HEK293 (cell line): ENCODE measurements at regions not wholly inside any gene's neighbourhood (a gene's known extent, or its start where the extent isn't known, plus 50 kb on each side); places are given as distances from the start of the nearest gene placed in this dataset.
"Not testable (repeated sequence)": the region's sequence is repeated elsewhere in the genome, so short reads cannot be mapped to it uniquely, and the experiment has no call there.

Experiments used
- CTCF ChIA-PET: fragments of 350-600 bp; formaldehyde crosslinking; extraction: SDS; loops from one replicate; lab custom pipeline; 2021; ENCODE audit warnings: antibody characterized with exemption; lab: Yijun Ruan, JAX
- POLR2A ChIA-PET: fragments of 300-600 bp; formaldehyde crosslinking; extraction: SDS; loops from one replicate; lab custom pipeline; 2020; ENCODE audit warnings: antibody characterized with exemption, inconsistent platforms; lab: Yijun Ruan, JAX
- H3K27ac ChIP-seq: fragments of 200-500 bp; sonication (Bioruptor generic); 2 replicates; pipeline ENCODE4 v1.5.1; 2014; ENCODE audit warnings: low read depth, low read length, control low read depth, inconsistent platforms; ENCODE audit errors: extremely low read depth
- H3K36me3 ChIP-seq, 2 experiments: fragments of 200-500 bp in 1 of 2; sonication (Bioruptor generic) in 1 of 2; 1 replicate in 1 of 2; 2 replicates in 1 of 2; pipeline ENCODE4 v1.5.1; 2014 to 2017; ENCODE audit warnings: inconsistent platforms in 2 of 2, low read length in 2 of 2; ENCODE audit not compliant: control insufficient read depth in 2 of 2, insufficient read depth in 1 of 2
- H3K4me1 ChIP-seq: fragments of 200-500 bp; sonication (Bioruptor generic); 2 replicates; pipeline ENCODE4 v1.5.1; 2014; ENCODE audit warnings: mild to moderate bottlenecking, low read length, inconsistent platforms; ENCODE audit not compliant: control insufficient read depth, insufficient read depth
- H3K4me3 ChIP-seq: 2 replicates; pipeline ENCODE4 v1.5.1; 2011; ENCODE audit warnings: low read depth, mild to moderate bottlenecking, control low read depth, low read length, moderate library complexity
- H3K9me3 ChIP-seq: fragments of 200-500 bp; sonication (Bioruptor generic); 2 replicates; pipeline ENCODE4 v1.5.1; 2014; ENCODE audit warnings: low read depth, low read length, inconsistent platforms; ENCODE audit not compliant: control insufficient read depth, insufficient read depth
- KLF7 ChIP-seq: fragments of 450-650 bp; formaldehyde crosslinking; IDR thresholded peaks from 2 replicates; pipeline ENCODE4 v1.5.1; 2016; ENCODE audit warnings: missing biosample characterization, missing genetic modification characterization, borderline replicate concordance
- KLF9 ChIP-seq: fragments of 450-650 bp; formaldehyde crosslinking; IDR thresholded peaks from 2 replicates; pipeline ENCODE4 v1.5.1; 2016; ENCODE audit warnings: missing biosample characterization, missing genetic modification characterization, low read depth
- SP3 ChIP-seq: fragments of 450-650 bp; formaldehyde crosslinking; IDR thresholded peaks from 2 replicates; pipeline ENCODE4 v1.5.1; 2016; ENCODE audit warnings: missing biosample characterization, missing genetic modification characterization
- ZBTB17 ChIP-seq: fragments of 450-650 bp; formaldehyde crosslinking; IDR thresholded peaks from 2 replicates; pipeline ENCODE4 v1.5.1; 2016; ENCODE audit warnings: missing biosample characterization, missing genetic modification characterization
- ZBTB20 ChIP-seq: fragments of 450-650 bp; formaldehyde crosslinking; IDR thresholded peaks from 2 replicates; pipeline ENCODE4 v1.5.1; 2016; ENCODE audit warnings: missing biosample characterization, missing genetic modification characterization
- ZBTB8A ChIP-seq: fragments of 450-650 bp; formaldehyde crosslinking; IDR thresholded peaks from 2 replicates; pipeline ENCODE4 v1.5.1; 2016; ENCODE audit warnings: missing biosample characterization, missing genetic modification characterization
- ZEB2 ChIP-seq: fragments of 450-650 bp; formaldehyde crosslinking; IDR thresholded peaks from 2 replicates; pipeline ENCODE4 v1.5.1; 2016; ENCODE audit warnings: missing biosample characterization, missing genetic modification characterization
- ZFP37 ChIP-seq: fragments of 450-650 bp; formaldehyde crosslinking; IDR thresholded peaks from 2 replicates; pipeline ENCODE4 v1.5.1; 2016; ENCODE audit warnings: missing biosample characterization, missing genetic modification characterization
- ZNF2 ChIP-seq: fragments of 450-650 bp; formaldehyde crosslinking; IDR thresholded peaks from 2 replicates; pipeline ENCODE4 v1.5.1; 2016; ENCODE audit warnings: missing biosample characterization, missing genetic modification characterization
- ZNF24 ChIP-seq: fragments of 450-650 bp; formaldehyde crosslinking; IDR thresholded peaks from 2 replicates; pipeline ENCODE4 v1.5.1; 2016; ENCODE audit warnings: missing biosample characterization, missing genetic modification characterization
- ZNF335 ChIP-seq: fragments of 450-650 bp; formaldehyde crosslinking; conservative IDR thresholded peaks from 2 replicates; pipeline ENCODE4 v1.5.1; 2016; ENCODE audit warnings: missing biosample characterization, missing genetic modification characterization
- ZNF366 ChIP-seq: fragments of 450-650 bp; formaldehyde crosslinking; conservative IDR thresholded peaks from 2 replicates; pipeline ENCODE4 v1.5.1; 2016; ENCODE audit warnings: missing biosample characterization, missing genetic modification characterization
- ZNF394 ChIP-seq: fragments of 450-650 bp; formaldehyde crosslinking; IDR thresholded peaks from 2 replicates; pipeline ENCODE4 v1.5.1; 2016; ENCODE audit warnings: missing biosample characterization, missing genetic modification characterization, mild to moderate bottlenecking, moderate library complexity, borderline replicate concordance
- ZNF501 ChIP-seq: fragments of 450-650 bp; formaldehyde crosslinking; IDR thresholded peaks from 2 replicates; pipeline ENCODE4 v1.5.1; 2016; ENCODE audit warnings: missing biosample characterization, missing genetic modification characterization
- ZNF600 ChIP-seq: fragments of 450-650 bp; formaldehyde crosslinking; IDR thresholded peaks from 2 replicates; pipeline ENCODE4 v1.5.1; 2016; ENCODE audit warnings: missing biosample characterization, missing genetic modification characterization
- ZNF660 ChIP-seq: fragments of 450-650 bp; IDR thresholded peaks from 2 replicates; pipeline ENCODE4 v1.5.1; 2018; ENCODE audit warnings: missing biosample characterization, mild to moderate bottlenecking, missing genetic modification characterization
- ZNF76 ChIP-seq: fragments of 450-650 bp; formaldehyde crosslinking; IDR thresholded peaks from 2 replicates; pipeline ENCODE4; 2016; ENCODE audit warnings: low read depth, missing biosample characterization, missing genetic modification characterization, borderline replicate concordance
- TF ChIP-seq, protein P1 (sequence below): fragments of 450-650 bp; formaldehyde crosslinking; IDR thresholded peaks from 2 replicates; pipeline ENCODE4 v1.5.1; 2016; ENCODE audit warnings: missing biosample characterization, missing genetic modification characterization
- TF ChIP-seq, protein P2 (sequence below): fragments of 450-650 bp; formaldehyde crosslinking; IDR thresholded peaks from 2 replicates; pipeline ENCODE4 v1.5.1; 2017; ENCODE audit warnings: missing biosample characterization, mild to moderate bottlenecking, missing genetic modification characterization, moderate library complexity
- TF ChIP-seq, protein P3 (sequence below): fragments of 450-650 bp; formaldehyde crosslinking; IDR thresholded peaks from 2 replicates; pipeline ENCODE4 v1.5.1; 2016; ENCODE audit warnings: missing biosample characterization, missing genetic modification characterization
- TF ChIP-seq, protein P4 (sequence below): fragments of 450-650 bp; formaldehyde crosslinking; IDR thresholded peaks from 2 replicates; pipeline ENCODE4 v1.5.1; 2016; ENCODE audit warnings: missing biosample characterization, missing genetic modification characterization
- TF ChIP-seq, protein P5 (sequence below): fragments of 450-650 bp; formaldehyde crosslinking; IDR thresholded peaks from 2 replicates; pipeline ENCODE4 v1.5.1; 2016; ENCODE audit warnings: missing biosample characterization, missing genetic modification characterization, low read depth

DNA sequence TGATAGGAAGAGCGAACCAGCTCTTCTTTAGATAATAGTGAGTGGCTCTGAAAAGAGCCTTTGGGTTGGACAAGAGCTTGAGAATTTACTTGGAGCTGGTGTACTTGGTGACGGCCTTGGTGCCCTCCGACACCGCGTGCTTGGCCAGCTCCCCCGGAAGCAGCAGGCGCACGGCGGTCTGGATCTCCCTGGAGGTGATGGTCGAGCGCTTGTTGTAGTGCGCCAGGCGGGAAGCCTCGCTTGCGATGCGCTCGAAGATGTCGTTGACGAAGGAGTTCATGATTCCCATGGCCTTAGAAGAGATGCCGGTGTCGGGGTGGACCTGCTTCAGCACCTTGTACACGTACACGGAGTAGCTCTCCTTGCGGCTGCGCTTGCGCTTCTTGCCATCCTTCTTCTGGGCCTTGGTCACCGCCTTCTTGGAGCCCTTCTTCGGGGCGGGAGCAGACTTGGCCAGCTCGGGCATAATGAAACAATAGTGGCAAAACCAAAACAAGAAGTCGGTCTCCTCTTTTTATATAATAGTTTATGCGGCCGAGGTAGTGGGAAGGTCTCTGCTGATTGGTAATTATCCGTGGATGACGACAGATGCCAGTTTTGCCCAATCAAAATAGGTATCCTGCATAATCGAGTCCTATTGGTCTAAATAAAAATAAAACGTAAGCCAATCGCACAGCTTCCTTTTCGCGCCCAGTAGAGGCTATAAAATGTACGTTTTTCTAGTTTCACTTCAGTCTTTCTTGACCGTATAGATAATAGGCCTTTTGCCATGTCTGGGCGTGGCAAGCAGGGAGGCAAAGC lies 104.6 kb downstream of the OR2B2 start:
- not testable (repeated sequence) for H3K36me3 ChIP-seq, H3K4me1 ChIP-seq, H3K9me3 ChIP-seq
- Histone ChIP-seq H3K4me3 (peak overlapping the region; percentile 48), H3K27ac (peak overlapping the region; percentile 70)
- ChIA-PET CTCF (interaction anchor here (0.6 to 5.0 kb wide), 7 partner anchors 10 to 651 kb away, joined by 3 to 31 read pairs (median 3); no protein-coding TSS in a partner anchor), POLR2A (interaction anchor here (0.6 to 7.5 kb wide), 33 partner anchors 11 to 1704 kb away, joined by 3 to 220 read pairs (median 4); a partner anchor contains a TSS)
- peak; percentile 58 for TF ChIP-seq KLF9
- TF ChIP-seq KLF7 (tag by site-specific recombination): 0 out of 2 replicates have a peak, but pooled peaks have one; percentile 48
- TF ChIP-seq, protein P1, sequence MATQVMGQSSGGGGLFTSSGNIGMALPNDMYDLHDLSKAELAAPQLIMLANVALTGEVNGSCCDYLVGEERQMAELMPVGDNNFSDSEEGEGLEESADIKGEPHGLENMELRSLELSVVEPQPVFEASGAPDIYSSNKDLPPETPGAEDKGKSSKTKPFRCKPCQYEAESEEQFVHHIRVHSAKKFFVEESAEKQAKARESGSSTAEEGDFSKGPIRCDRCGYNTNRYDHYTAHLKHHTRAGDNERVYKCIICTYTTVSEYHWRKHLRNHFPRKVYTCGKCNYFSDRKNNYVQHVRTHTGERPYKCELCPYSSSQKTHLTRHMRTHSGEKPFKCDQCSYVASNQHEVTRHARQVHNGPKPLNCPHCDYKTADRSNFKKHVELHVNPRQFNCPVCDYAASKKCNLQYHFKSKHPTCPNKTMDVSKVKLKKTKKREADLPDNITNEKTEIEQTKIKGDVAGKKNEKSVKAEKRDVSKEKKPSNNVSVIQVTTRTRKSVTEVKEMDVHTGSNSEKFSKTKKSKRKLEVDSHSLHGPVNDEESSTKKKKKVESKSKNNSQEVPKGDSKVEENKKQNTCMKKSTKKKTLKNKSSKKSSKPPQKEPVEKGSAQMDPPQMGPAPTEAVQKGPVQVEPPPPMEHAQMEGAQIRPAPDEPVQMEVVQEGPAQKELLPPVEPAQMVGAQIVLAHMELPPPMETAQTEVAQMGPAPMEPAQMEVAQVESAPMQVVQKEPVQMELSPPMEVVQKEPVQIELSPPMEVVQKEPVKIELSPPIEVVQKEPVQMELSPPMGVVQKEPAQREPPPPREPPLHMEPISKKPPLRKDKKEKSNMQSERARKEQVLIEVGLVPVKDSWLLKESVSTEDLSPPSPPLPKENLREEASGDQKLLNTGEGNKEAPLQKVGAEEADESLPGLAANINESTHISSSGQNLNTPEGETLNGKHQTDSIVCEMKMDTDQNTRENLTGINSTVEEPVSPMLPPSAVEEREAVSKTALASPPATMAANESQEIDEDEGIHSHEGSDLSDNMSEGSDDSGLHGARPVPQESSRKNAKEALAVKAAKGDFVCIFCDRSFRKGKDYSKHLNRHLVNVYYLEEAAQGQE (tag by site-specific recombination): peak; percentile 64
- peak; percentile 50; the same call in 1 of the 2 replicates for TF ChIP-seq ZBTB20 (tag by site-specific recombination)
- 0 out of 2 replicates have a peak, but pooled peaks have one; percentile 10 for TF ChIP-seq ZNF76
- TF ChIP-seq, protein P2, sequence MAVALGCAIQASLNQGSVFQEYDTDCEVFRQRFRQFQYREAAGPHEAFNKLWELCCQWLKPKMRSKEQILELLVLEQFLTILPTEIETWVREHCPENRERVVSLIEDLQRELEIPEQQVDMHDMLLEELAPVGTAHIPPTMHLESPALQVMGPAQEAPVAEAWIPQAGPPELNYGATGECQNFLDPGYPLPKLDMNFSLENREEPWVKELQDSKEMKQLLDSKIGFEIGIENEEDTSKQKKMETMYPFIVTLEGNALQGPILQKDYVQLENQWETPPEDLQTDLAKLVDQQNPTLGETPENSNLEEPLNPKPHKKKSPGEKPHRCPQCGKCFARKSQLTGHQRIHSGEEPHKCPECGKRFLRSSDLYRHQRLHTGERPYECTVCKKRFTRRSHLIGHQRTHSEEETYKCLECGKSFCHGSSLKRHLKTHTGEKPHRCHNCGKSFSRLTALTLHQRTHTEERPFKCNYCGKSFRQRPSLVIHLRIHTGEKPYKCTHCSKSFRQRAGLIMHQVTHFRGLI (tag by site-specific recombination): 0 out of 2 replicates have a peak, but pooled peaks have one; percentile 37
- peak; percentile 8; the same call in 1 of the 2 replicates for TF ChIP-seq ZNF501
- TF ChIP-seq ZNF660: peak; percentile 74; the same call in 1 of the 2 replicates
- TF ChIP-seq ZNF335: peak; percentile 63
- TF ChIP-seq ZFP37: peak; percentile 63
- TF ChIP-seq ZNF366 (tag by site-specific recombination): peak; percentile 68
- 0 out of 2 replicates have a peak, but pooled peaks have one; percentile 27 for TF ChIP-seq ZEB2 (tag by site-specific recombination)
- peak; percentile 97 for TF ChIP-seq ZBTB17 (tag by site-specific recombination)
- TF ChIP-seq, protein P3, sequence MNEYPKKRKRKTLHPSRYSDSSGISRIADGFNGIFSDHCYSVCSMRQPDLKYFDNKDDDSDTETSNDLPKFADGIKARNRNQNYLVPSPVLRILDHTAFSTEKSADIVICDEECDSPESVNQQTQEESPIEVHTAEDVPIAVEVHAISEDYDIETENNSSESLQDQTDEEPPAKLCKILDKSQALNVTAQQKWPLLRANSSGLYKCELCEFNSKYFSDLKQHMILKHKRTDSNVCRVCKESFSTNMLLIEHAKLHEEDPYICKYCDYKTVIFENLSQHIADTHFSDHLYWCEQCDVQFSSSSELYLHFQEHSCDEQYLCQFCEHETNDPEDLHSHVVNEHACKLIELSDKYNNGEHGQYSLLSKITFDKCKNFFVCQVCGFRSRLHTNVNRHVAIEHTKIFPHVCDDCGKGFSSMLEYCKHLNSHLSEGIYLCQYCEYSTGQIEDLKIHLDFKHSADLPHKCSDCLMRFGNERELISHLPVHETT: 0 out of 2 replicates have a peak, but pooled peaks have one; percentile 1
- TF ChIP-seq ZBTB8A (tag by site-specific recombination): peak; percentile 76
- TF ChIP-seq, protein P4, sequence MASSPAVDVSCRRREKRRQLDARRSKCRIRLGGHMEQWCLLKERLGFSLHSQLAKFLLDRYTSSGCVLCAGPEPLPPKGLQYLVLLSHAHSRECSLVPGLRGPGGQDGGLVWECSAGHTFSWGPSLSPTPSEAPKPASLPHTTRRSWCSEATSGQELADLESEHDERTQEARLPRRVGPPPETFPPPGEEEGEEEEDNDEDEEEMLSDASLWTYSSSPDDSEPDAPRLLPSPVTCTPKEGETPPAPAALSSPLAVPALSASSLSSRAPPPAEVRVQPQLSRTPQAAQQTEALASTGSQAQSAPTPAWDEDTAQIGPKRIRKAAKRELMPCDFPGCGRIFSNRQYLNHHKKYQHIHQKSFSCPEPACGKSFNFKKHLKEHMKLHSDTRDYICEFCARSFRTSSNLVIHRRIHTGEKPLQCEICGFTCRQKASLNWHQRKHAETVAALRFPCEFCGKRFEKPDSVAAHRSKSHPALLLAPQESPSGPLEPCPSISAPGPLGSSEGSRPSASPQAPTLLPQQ: peak; percentile 0
- 0 out of 2 replicates have a peak, but pooled peaks have one; percentile 31 for TF ChIP-seq ZNF2
- TF ChIP-seq ZNF600 (tag by site-specific recombination): peak; percentile 84
- TF ChIP-seq ZNF24: peak; percentile 73; the same call in 1 of the 2 replicates
- TF ChIP-seq, protein P5, sequence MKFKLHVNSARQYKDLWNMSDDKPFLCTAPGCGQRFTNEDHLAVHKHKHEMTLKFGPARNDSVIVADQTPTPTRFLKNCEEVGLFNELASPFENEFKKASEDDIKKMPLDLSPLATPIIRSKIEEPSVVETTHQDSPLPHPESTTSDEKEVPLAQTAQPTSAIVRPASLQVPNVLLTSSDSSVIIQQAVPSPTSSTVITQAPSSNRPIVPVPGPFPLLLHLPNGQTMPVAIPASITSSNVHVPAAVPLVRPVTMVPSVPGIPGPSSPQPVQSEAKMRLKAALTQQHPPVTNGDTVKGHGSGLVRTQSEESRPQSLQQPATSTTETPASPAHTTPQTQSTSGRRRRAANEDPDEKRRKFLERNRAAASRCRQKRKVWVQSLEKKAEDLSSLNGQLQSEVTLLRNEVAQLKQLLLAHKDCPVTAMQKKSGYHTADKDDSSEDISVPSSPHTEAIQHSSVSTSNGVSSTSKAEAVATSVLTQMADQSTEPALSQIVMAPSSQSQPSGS (tag by site-specific recombination): peak; percentile 58; the same call in 1 of the 2 replicates
- TF ChIP-seq SP3 (tag by site-specific recombination): peak; percentile 30; the same call in 1 of the 2 replicates
- TF ChIP-seq ZNF394: peak; percentile 74
